PC-9 (cell line): ENCODE measurements at regions not wholly inside any gene's neighbourhood (a gene's known extent, or its start where the extent isn't known, plus 50 kb on each side); places are given as distances from the start of the nearest gene placed in this dataset.

Source experiments
- CTCF ChIP-seq: fragments of 200-600 bp; sonication (generic); conservative IDR thresholded peaks from 2 replicates; pipeline ENCODE4 v1.6.1; 2017; ENCODE audit warnings: mixed run types, antibody characterized with exemption, mild to moderate bottlenecking, moderate library complexity
- EZH2 ChIP-seq: fragments of 200-600 bp; sonication (generic); IDR thresholded peaks from 2 replicates; pipeline ENCODE4 v1.8.0; 2017; ENCODE audit warnings: antibody characterized with exemption, low read depth

GRCh38 chr1:4212796-4213195, 312.7 kb upstream of the C1orf174 start:
- TF ChIP-seq CTCF (no peak), EZH2 (no peak)
